Fibroblast of lung (primary cell): ENCODE measurements at regions not wholly inside any gene's neighbourhood (a gene's known extent, or its start where the extent isn't known, plus 50 kb on each side); places are given as distances from the start of the nearest gene placed in this dataset.

Source experiments
- DNase-seq, 2 donors: peaks; one replicate each; pipeline versions ENCODE4 v3.0.0 to v3.0.0-alpha.2; 2010; ENCODE audit warnings: low read depth in 2 of 2
- H2AFZ ChIP-seq: 2 replicates; pipeline ENCODE4 v1.5.1; 2012; ENCODE audit warnings: low read length, control low read depth, inconsistent platforms
- H3K27ac ChIP-seq: 2 replicates; pipeline ENCODE4 v1.5.1; 2011; ENCODE audit warnings: low read length, control low read depth; ENCODE audit not compliant: insufficient read depth
- H3K27me3 ChIP-seq: 2 replicates; pipeline ENCODE4 v1.5.1; 2011; ENCODE audit warnings: mild to moderate bottlenecking, low read length; ENCODE audit not compliant: control insufficient read depth, insufficient read depth
- H3K36me3 ChIP-seq: 2 replicates; pipeline ENCODE4 v1.5.1; 2011; ENCODE audit warnings: low read length; ENCODE audit not compliant: control insufficient read depth, insufficient read depth
- H3K4me1 ChIP-seq: 2 replicates; pipeline ENCODE4 v1.5.1; 2011; ENCODE audit warnings: low read length; ENCODE audit not compliant: control insufficient read depth, insufficient read depth; ENCODE audit errors: extremely low read depth
- H3K4me2 ChIP-seq: 2 replicates; pipeline ENCODE4 v1.5.1; 2011; ENCODE audit warnings: low read length, control low read depth; ENCODE audit not compliant: insufficient read depth; ENCODE audit errors: extremely low read depth
- H3K4me3 ChIP-seq, 4 experiments: fragments of 200-600 bp in 1 of 4; sonication (generic) in 1 of 4; replicated peaks in 1 of 4; 2 replicates each; pipeline ENCODE4 v1.5.1; 2011 to 2016; ENCODE audit warnings: low read length in 4 of 4, low read depth in 3 of 4, mild to moderate bottlenecking in 3 of 4, control low read depth in 2 of 4, inconsistent platforms in 1 of 4, mixed read lengths in 1 of 4; ENCODE audit not compliant: insufficient read depth in 1 of 4; ENCODE audit errors: control extremely low read depth in 1 of 4
- H3K79me2 ChIP-seq: 2 replicates; pipeline ENCODE4 v1.5.1; 2012; ENCODE audit warnings: mild to moderate bottlenecking, low read length, inconsistent platforms; ENCODE audit not compliant: control insufficient read depth, insufficient read depth
- H3K9ac ChIP-seq: 2 replicates; pipeline ENCODE4 v1.5.1; 2011; ENCODE audit warnings: mild to moderate bottlenecking, low read length, control low read depth; ENCODE audit not compliant: insufficient read depth
- H3K9me3 ChIP-seq: 2 replicates; pipeline ENCODE4 v1.5.1; 2012; ENCODE audit warnings: low read depth, low read length; ENCODE audit not compliant: control insufficient read depth, insufficient read depth
- H4K20me1 ChIP-seq: 2 replicates; pipeline ENCODE4 v1.5.1; 2011; ENCODE audit warnings: low read length; ENCODE audit not compliant: control insufficient read depth, insufficient read depth; ENCODE audit errors: extremely low read depth
- EZH2 ChIP-seq: IDR thresholded peaks from 2 replicates; pipeline ENCODE4 v1.5.1; 2012; ENCODE audit warnings: low read length, control low read depth, mild to moderate bottlenecking; ENCODE audit errors: missing control alignments
- TF ChIP-seq, protein P1 (sequence below), 2 donors: IDR thresholded peaks in 1 of 2; conservative IDR thresholded peaks in 1 of 2; 1 replicate in 1 of 2; 2 replicates in 1 of 2; pipeline ENCODE4 v1.5.1; 2011 to 2012; ENCODE audit warnings: low read length in 2 of 2, control low read depth in 1 of 2, inconsistent platforms in 1 of 2, low read depth in 1 of 2, mild to moderate bottlenecking in 1 of 2

DNA sequence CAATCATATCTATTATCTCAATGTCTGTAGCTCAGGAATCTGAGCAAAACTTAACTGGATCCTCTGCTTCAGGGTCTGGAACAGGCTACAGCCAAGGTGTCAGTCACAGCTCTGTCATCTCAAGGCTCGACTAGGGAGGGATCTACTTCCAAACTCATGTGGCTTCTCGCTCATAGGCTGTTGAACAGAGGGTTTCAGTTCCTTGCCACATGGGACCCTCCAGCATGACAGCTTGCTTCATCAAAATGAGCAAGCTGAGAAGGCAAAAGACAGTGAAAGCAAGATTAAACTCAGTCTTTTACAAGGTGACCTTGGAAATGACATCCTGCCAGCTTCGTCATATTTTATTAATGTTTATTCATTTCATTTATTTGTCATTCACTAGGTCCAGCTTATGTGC is 111.7 kb downstream of the GADD45G start:
- H3K27me3 ChIP-seq = no peaks in the 10 kb centered on the region
- H3K9ac ChIP-seq = no peak overlapping the region
- H3K9me3 ChIP-seq = no peaks in the 10 kb centered on the region
- no peaks in the 10 kb centered on the region for H4K20me1 ChIP-seq
- no peak overlapping the region for H3K4me2 ChIP-seq
- H3K4me3 ChIP-seq = no peak overlapping the region
- H3K36me3 ChIP-seq = no peaks in the 10 kb centered on the region
- H3K4me1 ChIP-seq = no peaks in the 10 kb centered on the region
- no peaks in the 10 kb centered on the region for H3K79me2 ChIP-seq
- TF ChIP-seq, protein P1, sequence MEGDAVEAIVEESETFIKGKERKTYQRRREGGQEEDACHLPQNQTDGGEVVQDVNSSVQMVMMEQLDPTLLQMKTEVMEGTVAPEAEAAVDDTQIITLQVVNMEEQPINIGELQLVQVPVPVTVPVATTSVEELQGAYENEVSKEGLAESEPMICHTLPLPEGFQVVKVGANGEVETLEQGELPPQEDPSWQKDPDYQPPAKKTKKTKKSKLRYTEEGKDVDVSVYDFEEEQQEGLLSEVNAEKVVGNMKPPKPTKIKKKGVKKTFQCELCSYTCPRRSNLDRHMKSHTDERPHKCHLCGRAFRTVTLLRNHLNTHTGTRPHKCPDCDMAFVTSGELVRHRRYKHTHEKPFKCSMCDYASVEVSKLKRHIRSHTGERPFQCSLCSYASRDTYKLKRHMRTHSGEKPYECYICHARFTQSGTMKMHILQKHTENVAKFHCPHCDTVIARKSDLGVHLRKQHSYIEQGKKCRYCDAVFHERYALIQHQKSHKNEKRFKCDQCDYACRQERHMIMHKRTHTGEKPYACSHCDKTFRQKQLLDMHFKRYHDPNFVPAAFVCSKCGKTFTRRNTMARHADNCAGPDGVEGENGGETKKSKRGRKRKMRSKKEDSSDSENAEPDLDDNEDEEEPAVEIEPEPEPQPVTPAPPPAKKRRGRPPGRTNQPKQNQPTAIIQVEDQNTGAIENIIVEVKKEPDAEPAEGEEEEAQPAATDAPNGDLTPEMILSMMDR (conservative IDR thresholded peaks at IDR 0.05 in 1 of 2, IDR thresholded peaks at IDR 0.05 in 1 of 2; ENCODE audit: low read depth in 1 of 2, low read length in 2 of 2) = no peak
- no peak for TF ChIP-seq EZH2
- H3K27ac ChIP-seq = no peak overlapping the region
- DNase-seq = no peak
- no peak overlapping the region for H2AFZ ChIP-seq

DNA sequence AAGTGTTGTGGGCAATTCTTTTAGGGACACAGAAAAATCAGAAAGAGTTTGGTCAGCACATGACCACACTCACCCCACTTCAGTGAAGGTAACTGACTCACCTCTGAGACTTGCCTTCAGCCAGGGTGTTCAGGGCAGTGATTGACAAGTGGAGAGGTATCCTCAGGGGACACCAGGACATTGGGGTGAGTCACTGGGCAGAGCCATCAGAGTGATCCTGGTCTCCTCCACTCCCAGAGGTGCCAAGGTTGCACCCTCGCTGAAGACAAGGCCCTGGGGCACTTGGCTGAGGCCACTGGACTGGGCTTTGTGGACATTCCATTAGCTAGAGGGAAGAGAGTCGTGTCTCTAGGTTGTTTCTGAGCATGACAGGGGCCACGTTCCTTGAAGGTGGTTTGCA is 113.4 kb downstream of the GADD45G start:
- Histone ChIP-seq H3K4me3 (no peak overlapping the region), H3K9ac (no peak overlapping the region), H4K20me1 (no peaks in the 10 kb centered on the region), H2AFZ (no peak overlapping the region), H3K9me3 (no peaks in the 10 kb centered on the region), H3K36me3 (no peaks in the 10 kb centered on the region), H3K4me2 (no peak overlapping the region), H3K27ac (no peak overlapping the region), H3K27me3 (no peaks in the 10 kb centered on the region), H3K4me1 (no peaks in the 10 kb centered on the region), H3K79me2 (no peaks in the 10 kb centered on the region)
- no peak for DNase-seq
- TF ChIP-seq, protein P1 (conservative IDR thresholded peaks at IDR 0.05 in 1 of 2, IDR thresholded peaks at IDR 0.05 in 1 of 2; ENCODE audit: low read depth in 1 of 2, low read length in 2 of 2) = no peak
- no peak for TF ChIP-seq EZH2

- DNase-seq = no peak
- H3K4me3 ChIP-seq = no peak overlapping the region
These were observed 113.8 kb downstream of the GADD45G start for GRCh38 chr9:89718651-89719050.

More at GRCh38 chr9:89718651-89719050, 113.8 kb downstream of the GADD45G start:
- no peaks in the 10 kb centered on the region for H4K20me1 ChIP-seq
- H3K36me3 ChIP-seq = no peaks in the 10 kb centered on the region
- H3K9ac ChIP-seq = no peak overlapping the region
- no peaks in the 10 kb centered on the region for H3K27me3 ChIP-seq
- no peaks in the 10 kb centered on the region for H3K4me1 ChIP-seq
- TF ChIP-seq, protein P1 (conservative IDR thresholded peaks at IDR 0.05 in 1 of 2, IDR thresholded peaks at IDR 0.05 in 1 of 2; ENCODE audit: low read depth in 1 of 2, low read length in 2 of 2) = no peak
- TF ChIP-seq EZH2 = no peak
- no peaks in the 10 kb centered on the region for H3K9me3 ChIP-seq
- H3K4me2 ChIP-seq = no peak overlapping the region
- H3K79me2 ChIP-seq = no peaks in the 10 kb centered on the region
- H3K27ac ChIP-seq = no peak overlapping the region
- H2AFZ ChIP-seq = no peak overlapping the region
